ENCODE measurements at regions not wholly inside any gene's neighbourhood (a gene's known extent, or its start where the extent isn't known, plus 50 kb on each side); places are given as distances from the start of the nearest gene placed in this dataset.

- TF ChIP-seq CTCF (IDR thresholded peaks at IDR 0.05) (no peak), SP1 (CRISPR knock-in tag; conservative IDR thresholded peaks at IDR 0.05) (no peak)
Observed at GRCh38 chr1:55282058-55282457, 66.9 kb upstream of the USP24 start.
